Cardiac fibroblast (primary cell): ENCODE measurements at regions not wholly inside any gene's neighbourhood (a gene's known extent, or its start where the extent isn't known, plus 50 kb on each side); places are given as distances from the start of the nearest gene placed in this dataset.
A peak's percentile ranks its signal among the peaks of the same experiment; 100 is the strongest.

Experiments
- DNase-seq, 2 donors: peaks; one replicate each; pipeline versions ENCODE4 v3.0.0 to v3.0.0-alpha.2; 2010; ENCODE audit warnings: low read depth in 2 of 2
- H3K4me3 ChIP-seq, 2 donors: replicated peaks in 1 of 2; 1 replicate in 1 of 2; 2 replicates in 1 of 2; pipeline ENCODE4 v1.5.1; 2011; ENCODE audit warnings: low read depth in 2 of 2, low read length in 2 of 2, mild to moderate bottlenecking in 2 of 2, moderate library complexity in 1 of 2
- TF ChIP-seq, protein P1 (sequence below): IDR thresholded peaks from one replicate; pipeline ENCODE4 v1.5.1; 2011; ENCODE audit warnings: low read depth, mild to moderate bottlenecking, low read length, inconsistent platforms

DNA sequence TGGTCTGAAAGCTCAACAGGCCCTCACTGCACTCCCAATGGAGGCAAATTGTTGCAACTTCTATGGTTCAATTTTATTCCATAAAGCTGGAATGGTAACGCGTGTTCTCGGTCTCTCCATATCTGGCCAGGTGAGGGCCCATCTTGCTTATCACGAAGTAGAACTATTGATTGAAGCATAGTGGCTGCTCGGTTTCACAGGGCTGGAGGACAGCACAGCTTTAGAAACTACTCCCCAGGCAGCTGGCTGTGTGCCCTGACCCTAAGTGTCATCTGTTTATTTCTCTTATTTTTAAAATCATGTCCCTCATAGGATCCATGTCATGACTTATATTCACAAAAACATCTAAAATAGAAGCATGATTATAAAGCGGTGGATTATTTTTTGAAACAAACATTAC lies 223.4 kb downstream of the NPR3 start:
- TF ChIP-seq, protein P1, sequence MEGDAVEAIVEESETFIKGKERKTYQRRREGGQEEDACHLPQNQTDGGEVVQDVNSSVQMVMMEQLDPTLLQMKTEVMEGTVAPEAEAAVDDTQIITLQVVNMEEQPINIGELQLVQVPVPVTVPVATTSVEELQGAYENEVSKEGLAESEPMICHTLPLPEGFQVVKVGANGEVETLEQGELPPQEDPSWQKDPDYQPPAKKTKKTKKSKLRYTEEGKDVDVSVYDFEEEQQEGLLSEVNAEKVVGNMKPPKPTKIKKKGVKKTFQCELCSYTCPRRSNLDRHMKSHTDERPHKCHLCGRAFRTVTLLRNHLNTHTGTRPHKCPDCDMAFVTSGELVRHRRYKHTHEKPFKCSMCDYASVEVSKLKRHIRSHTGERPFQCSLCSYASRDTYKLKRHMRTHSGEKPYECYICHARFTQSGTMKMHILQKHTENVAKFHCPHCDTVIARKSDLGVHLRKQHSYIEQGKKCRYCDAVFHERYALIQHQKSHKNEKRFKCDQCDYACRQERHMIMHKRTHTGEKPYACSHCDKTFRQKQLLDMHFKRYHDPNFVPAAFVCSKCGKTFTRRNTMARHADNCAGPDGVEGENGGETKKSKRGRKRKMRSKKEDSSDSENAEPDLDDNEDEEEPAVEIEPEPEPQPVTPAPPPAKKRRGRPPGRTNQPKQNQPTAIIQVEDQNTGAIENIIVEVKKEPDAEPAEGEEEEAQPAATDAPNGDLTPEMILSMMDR = no peak
- no peak for DNase-seq
- no peak overlapping the region for H3K4me3 ChIP-seq

DNA sequence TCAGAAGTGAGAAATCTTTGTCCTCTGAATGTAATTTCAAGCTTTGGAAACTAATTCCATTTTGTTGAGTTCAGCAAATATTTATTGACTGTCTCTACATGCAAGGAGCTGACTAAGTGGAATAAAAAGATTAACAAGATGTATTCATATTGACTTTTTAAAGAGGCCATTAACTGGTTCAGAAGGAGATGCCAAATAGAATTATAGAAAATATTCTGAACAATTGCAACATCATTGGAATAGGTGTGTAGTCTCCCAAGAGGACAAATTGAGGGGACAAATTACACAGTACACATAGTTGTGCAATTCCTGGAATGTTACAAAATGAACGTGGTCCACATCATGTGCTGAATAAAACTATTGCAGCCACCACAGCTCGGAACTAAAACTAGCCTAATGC lies 224.2 kb downstream of the NPR3 start:
- no peak overlapping the region for H3K4me3 ChIP-seq
- TF ChIP-seq, protein P1 = no peak
- no peak for DNase-seq

DNA sequence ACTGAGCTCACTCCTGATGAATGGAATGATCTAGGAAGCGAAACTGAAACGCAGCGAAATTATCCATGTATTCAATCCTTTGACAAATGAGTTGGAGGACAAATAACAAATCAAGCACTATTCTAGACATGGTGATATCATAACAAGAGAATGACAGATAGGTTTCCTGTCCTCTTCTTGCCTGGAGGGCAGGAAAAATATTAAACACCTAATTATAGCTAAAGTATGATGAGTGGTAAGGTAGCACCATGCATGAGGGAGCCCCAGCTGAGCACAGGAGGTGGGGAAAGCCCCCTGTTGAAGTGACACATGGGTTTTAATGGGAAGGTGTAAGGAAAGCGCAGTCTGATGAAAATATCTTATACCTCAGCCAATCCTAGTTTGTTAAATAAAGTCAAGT lies 225.2 kb downstream of the NPR3 start:
- TF ChIP-seq, protein P1 = no peak
- H3K4me3 ChIP-seq = no peak overlapping the region
- no peak for DNase-seq

DNA sequence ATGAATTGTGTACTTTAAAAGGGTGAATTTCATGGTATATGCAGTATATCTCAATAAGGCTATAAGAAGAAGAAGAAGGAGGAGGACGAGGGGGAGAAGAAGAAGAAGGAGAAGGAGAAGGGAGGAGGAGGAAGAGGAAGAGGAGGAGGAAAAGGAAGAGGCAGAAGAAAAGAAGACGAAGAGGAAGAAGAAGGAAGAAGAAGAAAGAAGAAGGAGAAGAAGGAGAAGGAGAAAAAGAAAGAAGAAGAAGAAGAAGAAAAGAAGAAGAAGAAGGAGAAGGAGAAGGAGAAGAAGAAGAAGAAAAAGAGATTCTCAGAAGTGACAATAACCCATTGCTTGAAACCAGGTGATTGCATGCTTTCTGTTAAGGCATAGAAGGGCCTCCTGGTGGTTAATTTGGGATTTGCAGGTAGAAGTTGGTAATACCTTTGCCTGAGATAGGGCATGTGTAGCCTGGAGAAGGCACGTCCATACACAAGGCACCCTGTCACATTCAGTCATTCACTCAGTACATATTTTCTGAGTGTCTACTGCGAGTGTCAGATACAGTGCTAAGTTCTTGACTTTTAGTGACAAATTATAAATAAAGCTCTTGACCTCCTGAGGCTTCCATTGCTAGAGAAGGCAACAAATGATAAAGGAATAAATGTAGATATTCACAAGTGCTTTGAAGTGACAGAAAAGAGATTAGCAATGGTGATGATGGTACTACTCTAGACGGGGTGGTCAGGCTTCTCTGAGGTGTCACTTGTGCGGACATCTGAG lies 231.3 kb downstream of the NPR3 start:
- DNase-seq = peak; percentile 15 to 57
- no peak overlapping the region for H3K4me3 ChIP-seq
- TF ChIP-seq, protein P1 = peak; percentile 55

DNA sequence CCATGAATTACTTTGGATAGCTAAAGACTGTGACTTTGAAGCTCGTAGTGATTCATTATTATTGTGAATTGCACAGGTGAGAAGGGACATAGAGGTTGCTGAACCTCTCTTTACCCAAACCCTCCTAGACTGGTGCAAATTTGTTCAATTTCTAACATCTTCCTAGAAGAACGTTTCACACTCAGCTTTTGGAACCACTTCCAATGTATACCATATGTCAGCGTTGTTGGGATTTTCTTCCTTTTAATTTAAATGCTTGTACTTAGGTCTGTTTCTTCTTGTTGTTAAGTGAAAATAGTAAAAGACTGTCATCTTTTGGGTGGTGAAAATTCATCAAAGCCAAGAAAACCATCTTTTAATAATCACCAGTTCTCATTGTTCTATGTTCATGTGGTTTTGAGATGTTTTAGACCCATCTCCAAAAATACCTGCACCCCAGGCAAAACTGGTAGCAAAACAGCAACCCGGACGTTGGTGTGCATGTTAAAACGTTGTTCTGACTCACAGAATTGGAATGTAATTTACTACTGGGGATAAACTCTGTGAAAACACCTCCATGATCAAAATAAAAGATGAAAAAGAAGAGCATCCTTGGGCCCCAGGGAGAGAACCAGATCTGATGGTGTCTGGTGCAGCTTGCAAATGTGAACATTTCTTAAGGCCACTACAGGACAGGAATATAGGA lies 238.3 kb downstream of the NPR3 start:
- TF ChIP-seq, protein P1 = no peak
- no peak for DNase-seq

DNA sequence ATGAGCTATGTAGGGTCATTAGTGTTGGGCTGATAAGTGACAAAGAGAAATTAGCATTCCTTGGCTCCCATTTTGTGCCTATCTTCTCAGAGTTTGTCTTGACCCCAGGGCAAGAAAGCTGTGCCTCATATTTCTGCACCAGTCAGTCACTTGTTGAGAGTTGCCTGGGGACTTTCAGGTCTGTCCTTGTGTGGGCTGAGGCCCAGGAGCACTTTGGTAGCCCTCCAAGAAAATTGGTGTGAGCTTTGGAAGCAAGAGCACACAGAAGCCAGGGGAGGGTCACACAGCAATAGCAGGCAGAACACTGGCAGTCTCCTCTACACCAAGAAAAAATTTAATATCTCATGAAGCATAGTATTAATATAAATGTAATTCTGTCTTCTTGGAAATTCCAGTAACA lies 239.9 kb downstream of the NPR3 start:
- no peak for DNase-seq
- TF ChIP-seq, protein P1 = no peak
- H3K4me3 ChIP-seq = no peak overlapping the region

More for the DNA sequence above, 238.3 kb downstream of the NPR3 start:
- H3K4me3 ChIP-seq = no peak overlapping the region
